GM18520 (cell line): ENCODE measurements at regions not wholly inside any gene's neighbourhood (a gene's known extent, or its start where the extent isn't known, plus 50 kb on each side); places are given as distances from the start of the nearest gene placed in this dataset.

Experiments
- ATAC-seq: cut with Tn5 transposase; IDR thresholded peaks from one replicate; pipeline ENCODE4 v1.9.1; 2021; ENCODE audit not compliant: unreplicated experiment

- no peak for ATAC-seq
Observed at GRCh38 chr4:38582445-38582844, 81.6 kb upstream of the KLF3 start.

- ATAC-seq, result no peak
Observed at GRCh38 chr4:38582889-38583470, 81.0 kb upstream of the KLF3 start.

- no peak for ATAC-seq
Observed at GRCh38 chr4:38585871-38586270, 78.1 kb upstream of the KLF3 start.

- no peak for ATAC-seq
Observed at GRCh38 chr4:38587106-38587505, 76.9 kb upstream of the KLF3 start.

GRCh38 chr4:38590046-38590445 lies 74.0 kb upstream of the KLF3 start:
- ATAC-seq, result no peak

GRCh38 chr4:38591617-38592337 lies 72.2 kb upstream of the KLF3 start:
- no peak for ATAC-seq

- no peak for ATAC-seq
Observed at GRCh38 chr4:38598489-38598888, 65.5 kb upstream of the KLF3 start.

- ATAC-seq, result no peak
Observed at GRCh38 chr4:38600575-38600974, 63.4 kb upstream of the KLF3 start.

- ATAC-seq, result no peak
Observed at GRCh38 chr4:38601244-38601915, 62.6 kb upstream of the KLF3 start.

GRCh38 chr4:38601916-38602291 lies 62.1 kb upstream of the KLF3 start:
- no peak for ATAC-seq

GRCh38 chr4:38603652-38604051 lies 60.3 kb upstream of the KLF3 start:
- ATAC-seq, result no peak

- no peak for ATAC-seq
Observed at GRCh38 chr4:38605181-38605752, 58.7 kb upstream of the KLF3 start.

GRCh38 chr4:38605753-38606586 lies 58.0 kb upstream of the KLF3 start:
- ATAC-seq, result no peak

- ATAC-seq, result no peak
Observed at GRCh38 chr4:38606587-38606905, 57.5 kb upstream of the KLF3 start.

GRCh38 chr4:38609614-38610013 lies 54.4 kb upstream of the KLF3 start:
- no peak for ATAC-seq

- no peak for ATAC-seq
Observed at GRCh38 chr4:38610521-38610920, 53.5 kb upstream of the KLF3 start.

GRCh38 chr4:38610966-38611431 lies 53.0 kb upstream of the KLF3 start:
- no peak for ATAC-seq

GRCh38 chr4:38611676-38612075 lies 52.3 kb upstream of the KLF3 start:
- no peak for ATAC-seq

GRCh38 chr4:38612646-38613414 lies 51.2 kb upstream of the KLF3 start:
- no peak for ATAC-seq
